A549 (cell line): ENCODE measurements at regions not wholly inside any gene's neighbourhood (a gene's known extent, or its start where the extent isn't known, plus 50 kb on each side); places are given as distances from the start of the nearest gene placed in this dataset.

Experiments used
- ATAC-seq, 2 experiments: fragments of 200-7000 bp in 1 of 2; fragments of >200 bp in 1 of 2; cut with Nextera tagmentation in 1 of 2; cut with Tn5 transposase in 1 of 2; 3 replicates each; pipeline versions ENCODE4 v1.8.0 to v1.9.1; 2018 to 2020; ENCODE audit warnings: mild to moderate bottlenecking in 1 of 2, moderate library complexity in 1 of 2
- CTCF ChIA-PET: fragments of 300-600 bp; sonication (Branson Sonifier 250); formaldehyde crosslinking; extraction: SDS; loops from one replicate; lab custom pipeline; 2021; ENCODE audit warnings: antibody characterized with exemption, inconsistent platforms; lab: Yijun Ruan, JAX
- POLR2A ChIA-PET: fragments of 350-600 bp; formaldehyde crosslinking; extraction: SDS; loops from one replicate; lab custom pipeline; 2021; ENCODE audit warnings: antibody characterized with exemption, inconsistent platforms; lab: Yijun Ruan, JAX
- DNase-seq, 2 experiments: peaks; one replicate each; pipeline versions ENCODE4 v3.0.0 to v3.0.0-alpha.2; 2011 to 2016; ENCODE audit warnings: low read depth in 1 of 2, low spot score in 1 of 2
- FAIRE-seq: peaks from 2 replicates; lab custom pipeline; 2011; peaks lifted over from hg19 to GRCh38; lab: Jason Lieb, UNC
- H3K27ac ChIP-seq, 2 experiments: fragments of >200 bp; sonication (Bioruptor Twin); formaldehyde crosslinking; 3 replicates each; pipeline ENCODE4 v1.5.1; 2016 to 2017
- H3K4me1 ChIP-seq: fragments of >200 bp; sonication (Bioruptor Twin); formaldehyde crosslinking; 3 replicates; pipeline ENCODE4 v1.6.1; 2016
- H3K4me2 ChIP-seq: fragments of >200 bp; sonication (Bioruptor Twin); formaldehyde crosslinking; 3 replicates; pipeline ENCODE4 v1.6.1; 2016
- H3K4me3 ChIP-seq: fragments of >200 bp; sonication (Bioruptor Twin); formaldehyde crosslinking; 3 replicates; pipeline ENCODE4 v1.5.1; 2016
- H3K9me3 ChIP-seq: fragments of >200 bp; sonication (Bioruptor Twin); formaldehyde crosslinking; 3 replicates; pipeline ENCODE4 v1.6.1; 2016
- BHLHE40 ChIP-seq: IDR thresholded peaks from 2 replicates; pipeline ENCODE4 v1.6.1; 2012; ENCODE audit warnings: low read depth, low read length, inconsistent platforms
- CEBPB ChIP-seq, 2 experiments: fragments of >200 bp in 1 of 2; sonication (Bioruptor Twin) in 1 of 2; formaldehyde crosslinking in 1 of 2; IDR thresholded peaks; 2 replicates each; pipeline ENCODE4 v1.6.1; 2012 to 2016
- CHD2 ChIP-seq: fragments of 150-350 bp; IDR thresholded peaks from 2 replicates; pipeline ENCODE4 v1.6.1; 2014; ENCODE audit warnings: low read length; ENCODE audit not compliant: partially characterized antibody
- EHF ChIP-seq: fragments of 250-450 bp; sonication (Bioruptor Pico); IDR thresholded peaks from 2 replicates; pipeline ENCODE4 v1.5.0; 2020; ENCODE audit warnings: mild to moderate bottlenecking
- ESRRA ChIP-seq: fragments of 150-350 bp; IDR thresholded peaks from 2 replicates; pipeline ENCODE4 v1.6.1; 2014; ENCODE audit warnings: mild to moderate bottlenecking, low read length, borderline replicate concordance
- FOSL2 ChIP-seq, 2 experiments: fragments of 450-650 bp in 1 of 2; fragments of >200 bp in 1 of 2; sonication (Bioruptor Twin) in 1 of 2; formaldehyde crosslinking; IDR thresholded peaks; 2 replicates each; pipeline versions ENCODE4 v1.5.0 to v1.6.1; 2016 to 2020; ENCODE audit warnings: mild to moderate bottlenecking in 1 of 2, moderate library complexity in 1 of 2
- HOXA7 ChIP-seq: fragments of 250-450 bp; sonication (Bioruptor Pico); IDR thresholded peaks from 2 replicates; pipeline ENCODE4 v1.5.0; 2020; ENCODE audit warnings: mild to moderate bottlenecking, moderate library complexity
- JUN ChIP-seq, 2 experiments: fragments of >200 bp; sonication (Bioruptor Twin); formaldehyde crosslinking; IDR thresholded peaks; 2 replicates in 1 of 2; 3 replicates in 1 of 2; pipeline ENCODE4 v1.6.1; 2016 to 2017
- KDM1A ChIP-seq: fragments of 200-600 bp; sonication (generic); IDR thresholded peaks from 2 replicates; pipeline ENCODE4 v1.6.1; 2016; ENCODE audit warnings: low read depth, mild to moderate bottlenecking
- MAFK ChIP-seq: fragments of 450-650 bp; IDR thresholded peaks from 2 replicates; pipeline ENCODE4 v1.6.1; 2014; ENCODE audit not compliant: partially characterized antibody
- MAZ ChIP-seq: fragments of 150-350 bp; IDR thresholded peaks from 2 replicates; pipeline ENCODE4 v1.6.1; 2014; ENCODE audit warnings: antibody characterized with exemption, low read depth, low read length, borderline replicate concordance
- MYC ChIP-seq: IDR thresholded peaks from 2 replicates; pipeline ENCODE4 v1.6.1; 2012; ENCODE audit warnings: mild to moderate bottlenecking, inconsistent platforms, low read length, improper control_type of control experiment, borderline replicate concordance
- RCOR1 ChIP-seq: fragments of 150-350 bp; IDR thresholded peaks from 2 replicates; pipeline ENCODE4 v1.6.1; 2014; ENCODE audit warnings: antibody characterized with exemption, low read length, low read depth
- RFX5 ChIP-seq: fragments of 450-650 bp; IDR thresholded peaks from 2 replicates; pipeline ENCODE4 v1.7.1; 2014; ENCODE audit warnings: antibody characterized with exemption, mild to moderate bottlenecking, moderate library complexity
- ZC3H11A ChIP-seq: fragments of 450-650 bp; IDR thresholded peaks from 2 replicates; pipeline ENCODE4 v1.6.1; 2014; ENCODE audit warnings: antibody characterized with exemption, mild to moderate bottlenecking
- ZNF302 ChIP-seq: fragments of 250-450 bp; sonication (Bioruptor Pico); IDR thresholded peaks from 2 replicates; pipeline ENCODE4 v1.9.0; 2021; ENCODE audit warnings: inconsistent platforms, mild to moderate bottlenecking, moderate library complexity
- ZSCAN20 ChIP-seq: fragments of 250-450 bp; sonication (Bioruptor Pico); IDR thresholded peaks from 2 replicates; pipeline ENCODE4 v1.8.0; 2022; ENCODE audit warnings: mild to moderate bottlenecking, moderate library complexity
- WGBS: methylation state at CpG from one replicate; pipeline ENCODE4 v1.1.6; 2017; ENCODE audit errors: missing lambda C conversion rate; 5-methylcytosine and 5-hydroxymethylcytosine counted together
- TF ChIP-seq, protein P1 (sequence below): fragments of >200 bp; sonication (Bioruptor Twin); formaldehyde crosslinking; IDR thresholded peaks from 3 replicates; pipeline ENCODE4 v1.5.1; 2016
- TF ChIP-seq, protein P2 (sequence below): fragments of 150-350 bp; IDR thresholded peaks from 2 replicates; pipeline ENCODE4 v1.6.1; 2014; ENCODE audit warnings: low read depth, mild to moderate bottlenecking, low read length
- TF ChIP-seq, protein P3 (sequence below): IDR thresholded peaks from 2 replicates; pipeline ENCODE4 v1.6.1; 2012
- TF ChIP-seq, protein P4 (sequence below): fragments of >200 bp; sonication (Bioruptor Twin); formaldehyde crosslinking; IDR thresholded peaks from 3 replicates; pipeline ENCODE4 v1.6.1; 2016
- TF ChIP-seq, protein P5 (sequence below): fragments of 450-650 bp; IDR thresholded peaks from 2 replicates; pipeline ENCODE4 v1.6.1; 2014; ENCODE audit warnings: antibody characterized with exemption
- TF ChIP-seq, protein P6 (sequence below): IDR thresholded peaks from 2 replicates; pipeline ENCODE4 v1.6.1; 2012; ENCODE audit warnings: low read depth, borderline replicate concordance
- TF ChIP-seq, protein P7 (sequence below): fragments of >200 bp; sonication (Bioruptor Twin); formaldehyde crosslinking; IDR thresholded peaks from 2 replicates; pipeline ENCODE4 v1.6.1; 2016

DNA sequence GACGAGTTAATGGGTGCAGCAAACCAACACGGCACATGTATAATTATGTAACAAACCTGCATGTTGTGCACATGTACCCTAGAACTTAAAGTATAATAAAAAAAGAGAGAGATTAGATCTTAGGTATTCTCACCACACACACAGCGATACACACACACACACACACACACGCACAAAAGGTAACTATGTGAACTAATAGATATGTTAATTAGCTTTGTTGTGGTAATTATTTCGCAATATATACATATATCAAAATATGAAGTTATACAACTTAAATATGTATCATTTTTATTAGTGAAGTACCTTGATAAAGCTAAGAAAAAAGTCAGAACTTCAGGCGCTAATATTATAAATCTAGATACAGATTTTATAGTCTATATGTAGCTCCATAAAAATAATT lies 849.2 kb downstream of the IPMK start:
- Histone ChIP-seq H3K4me3 (no peak overlapping the region), H3K4me1 (no peaks in the 10 kb centered on the region), H3K4me2 (no peak overlapping the region), H3K9me3 (no peaks in the 10 kb centered on the region), H3K27ac (no peak overlapping the region)
- TF ChIP-seq JUN (IDR thresholded peaks at IDR 0.05) (no peak), RFX5 (no peak)
- TF ChIP-seq, protein P1, sequence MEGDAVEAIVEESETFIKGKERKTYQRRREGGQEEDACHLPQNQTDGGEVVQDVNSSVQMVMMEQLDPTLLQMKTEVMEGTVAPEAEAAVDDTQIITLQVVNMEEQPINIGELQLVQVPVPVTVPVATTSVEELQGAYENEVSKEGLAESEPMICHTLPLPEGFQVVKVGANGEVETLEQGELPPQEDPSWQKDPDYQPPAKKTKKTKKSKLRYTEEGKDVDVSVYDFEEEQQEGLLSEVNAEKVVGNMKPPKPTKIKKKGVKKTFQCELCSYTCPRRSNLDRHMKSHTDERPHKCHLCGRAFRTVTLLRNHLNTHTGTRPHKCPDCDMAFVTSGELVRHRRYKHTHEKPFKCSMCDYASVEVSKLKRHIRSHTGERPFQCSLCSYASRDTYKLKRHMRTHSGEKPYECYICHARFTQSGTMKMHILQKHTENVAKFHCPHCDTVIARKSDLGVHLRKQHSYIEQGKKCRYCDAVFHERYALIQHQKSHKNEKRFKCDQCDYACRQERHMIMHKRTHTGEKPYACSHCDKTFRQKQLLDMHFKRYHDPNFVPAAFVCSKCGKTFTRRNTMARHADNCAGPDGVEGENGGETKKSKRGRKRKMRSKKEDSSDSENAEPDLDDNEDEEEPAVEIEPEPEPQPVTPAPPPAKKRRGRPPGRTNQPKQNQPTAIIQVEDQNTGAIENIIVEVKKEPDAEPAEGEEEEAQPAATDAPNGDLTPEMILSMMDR = no peak
- TF ChIP-seq, protein P2, sequence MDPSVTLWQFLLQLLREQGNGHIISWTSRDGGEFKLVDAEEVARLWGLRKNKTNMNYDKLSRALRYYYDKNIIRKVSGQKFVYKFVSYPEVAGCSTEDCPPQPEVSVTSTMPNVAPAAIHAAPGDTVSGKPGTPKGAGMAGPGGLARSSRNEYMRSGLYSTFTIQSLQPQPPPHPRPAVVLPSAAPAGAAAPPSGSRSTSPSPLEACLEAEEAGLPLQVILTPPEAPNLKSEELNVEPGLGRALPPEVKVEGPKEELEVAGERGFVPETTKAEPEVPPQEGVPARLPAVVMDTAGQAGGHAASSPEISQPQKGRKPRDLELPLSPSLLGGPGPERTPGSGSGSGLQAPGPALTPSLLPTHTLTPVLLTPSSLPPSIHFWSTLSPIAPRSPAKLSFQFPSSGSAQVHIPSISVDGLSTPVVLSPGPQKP = no peak
- TF ChIP-seq, protein P3, sequence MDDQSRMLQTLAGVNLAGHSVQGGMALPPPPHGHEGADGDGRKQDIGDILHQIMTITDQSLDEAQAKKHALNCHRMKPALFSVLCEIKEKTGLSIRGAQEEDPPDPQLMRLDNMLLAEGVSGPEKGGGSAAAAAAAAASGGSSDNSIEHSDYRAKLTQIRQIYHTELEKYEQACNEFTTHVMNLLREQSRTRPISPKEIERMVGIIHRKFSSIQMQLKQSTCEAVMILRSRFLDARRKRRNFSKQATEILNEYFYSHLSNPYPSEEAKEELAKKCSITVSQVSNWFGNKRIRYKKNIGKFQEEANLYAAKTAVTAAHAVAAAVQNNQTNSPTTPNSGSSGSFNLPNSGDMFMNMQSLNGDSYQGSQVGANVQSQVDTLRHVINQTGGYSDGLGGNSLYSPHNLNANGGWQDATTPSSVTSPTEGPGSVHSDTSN = no peak
- FAIRE-seq (no peak), ATAC-seq (no peak), DNase-seq (no peak)
- WGBS = 37% methylated on average over 6 of the region's 6 CpGs
- ChIA-PET POLR2A (no interaction called here), CTCF (no interaction called here)

DNA sequence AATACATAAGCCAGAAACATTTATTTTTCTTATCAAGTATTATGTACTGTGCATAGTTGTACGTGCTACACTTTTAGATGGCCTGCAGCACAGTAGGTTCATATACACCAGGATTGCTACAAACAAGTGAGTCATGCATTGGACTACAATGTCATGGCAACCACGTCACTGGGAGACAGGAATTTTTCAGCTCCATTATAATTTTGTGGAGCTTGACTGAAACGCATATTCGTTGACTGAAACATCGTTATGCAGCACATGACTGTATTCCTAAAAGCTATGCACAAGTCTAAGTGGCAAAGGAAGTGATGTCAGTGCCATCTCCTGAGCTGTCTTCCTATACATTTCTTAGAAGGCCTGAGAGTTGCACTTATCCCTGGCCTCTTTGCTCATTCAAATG lies 871.8 kb downstream of the IPMK start:
- TF ChIP-seq BHLHE40 = no peak
- TF ChIP-seq FOSL2 (IDR thresholded peaks at IDR 0.05) = no peak
- peak; percentile 22; the same call in 1 of the 2 replicates for TF ChIP-seq FOSL2 (CRISPR knock-in tag; IDR thresholded peaks at IDR 0.05)
- TF ChIP-seq ESRRA = no peak
- TF ChIP-seq KDM1A = no peak
- Histone ChIP-seq H3K4me2 (no peak overlapping the region), H3K4me3 (no peak overlapping the region), H3K9me3 (no peaks in the 10 kb centered on the region), H3K4me1 (no peaks in the 10 kb centered on the region), H3K27ac (no peak overlapping the region)
- 5% methylated on average over 5 of the region's 5 CpGs for WGBS
- DNase-seq (no peak), FAIRE-seq (no peak), ATAC-seq (peak in 1 of 2 experiments; percentile 34; a peak in 1 of 6 replicates)
- ChIA-PET CTCF (no interaction called here), POLR2A (no interaction called here)

DNA sequence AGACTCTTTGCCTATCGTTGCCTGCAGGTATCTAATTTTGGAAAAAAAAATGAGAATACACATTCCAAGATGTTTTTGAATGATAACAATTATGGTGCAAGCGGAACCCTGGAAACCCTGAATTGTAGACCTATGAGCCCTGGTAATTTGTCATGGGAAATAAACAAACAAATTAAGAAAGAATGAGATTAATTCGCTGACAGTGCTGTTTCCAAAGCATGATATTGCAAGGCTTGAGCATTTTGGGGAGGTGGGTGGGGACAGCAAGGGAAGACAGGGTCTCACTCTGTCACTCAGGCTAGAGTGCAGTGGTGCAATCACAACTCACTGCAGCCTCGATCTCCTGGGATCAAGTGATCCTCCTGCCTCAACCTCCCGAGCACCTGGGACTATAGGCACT lies 900.3 kb downstream of the IPMK start:
- ATAC-seq (no peak), FAIRE-seq (no peak), DNase-seq (no peak)
- TF ChIP-seq CEBPB (IDR thresholded peaks at IDR 0.05) = no peak
- peak; percentile 63 for TF ChIP-seq MAFK
- CTCF ChIA-PET = no interaction called here
- no peaks in the 10 kb centered on the region for H3K9me3 ChIP-seq
- H3K27ac ChIP-seq = no peak overlapping the region
- no peaks in the 10 kb centered on the region for H3K4me1 ChIP-seq
- H3K4me2 ChIP-seq = no peak overlapping the region
- H3K4me3 ChIP-seq = no peak overlapping the region
- 11% methylated on average over 5 of the region's 5 CpGs for WGBS
- POLR2A ChIA-PET = no interaction called here

DNA sequence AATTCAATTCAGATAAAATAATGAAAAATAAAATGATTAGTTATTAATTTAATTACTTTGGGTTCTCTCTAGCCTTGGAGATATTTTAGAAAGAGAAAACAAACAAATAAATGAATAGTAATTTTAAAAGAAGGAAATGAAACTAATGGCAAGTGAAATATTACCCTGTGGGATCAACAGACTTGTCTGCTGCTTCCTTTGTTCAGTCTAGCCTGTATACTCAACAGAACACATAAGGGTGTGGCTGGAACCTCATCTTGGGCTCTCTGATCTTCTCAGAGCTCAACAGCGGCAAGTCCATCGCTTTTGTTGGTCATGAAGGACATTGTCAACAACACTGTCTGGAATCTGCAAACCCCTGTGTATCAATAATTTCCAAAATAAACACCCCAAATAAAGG lies 904.9 kb downstream of the IPMK start:
- TF ChIP-seq CHD2 = no peak
- TF ChIP-seq, protein P4, sequence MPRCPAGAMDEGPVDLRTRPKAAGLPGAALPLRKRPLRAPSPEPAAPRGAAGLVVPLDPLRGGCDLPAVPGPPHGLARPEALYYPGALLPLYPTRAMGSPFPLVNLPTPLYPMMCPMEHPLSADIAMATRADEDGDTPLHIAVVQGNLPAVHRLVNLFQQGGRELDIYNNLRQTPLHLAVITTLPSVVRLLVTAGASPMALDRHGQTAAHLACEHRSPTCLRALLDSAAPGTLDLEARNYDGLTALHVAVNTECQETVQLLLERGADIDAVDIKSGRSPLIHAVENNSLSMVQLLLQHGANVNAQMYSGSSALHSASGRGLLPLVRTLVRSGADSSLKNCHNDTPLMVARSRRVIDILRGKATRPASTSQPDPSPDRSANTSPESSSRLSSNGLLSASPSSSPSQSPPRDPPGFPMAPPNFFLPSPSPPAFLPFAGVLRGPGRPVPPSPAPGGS = no peak
- TF ChIP-seq, protein P5, sequence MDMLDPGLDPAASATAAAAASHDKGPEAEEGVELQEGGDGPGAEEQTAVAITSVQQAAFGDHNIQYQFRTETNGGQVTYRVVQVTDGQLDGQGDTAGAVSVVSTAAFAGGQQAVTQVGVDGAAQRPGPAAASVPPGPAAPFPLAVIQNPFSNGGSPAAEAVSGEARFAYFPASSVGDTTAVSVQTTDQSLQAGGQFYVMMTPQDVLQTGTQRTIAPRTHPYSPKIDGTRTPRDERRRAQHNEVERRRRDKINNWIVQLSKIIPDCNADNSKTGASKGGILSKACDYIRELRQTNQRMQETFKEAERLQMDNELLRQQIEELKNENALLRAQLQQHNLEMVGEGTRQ = no peak
- no peak for TF ChIP-seq ZNF302
- no peak for TF ChIP-seq RCOR1
- no peak for TF ChIP-seq ZC3H11A
- TF ChIP-seq MAFK = no peak
- TF ChIP-seq ZSCAN20 (CRISPR knock-in tag) = no peak
- no peak for TF ChIP-seq MYC
- TF ChIP-seq MAZ = no peak
- no peak for TF ChIP-seq JUN (IDR thresholded peaks at IDR 0.05)
- TF ChIP-seq, protein P6, sequence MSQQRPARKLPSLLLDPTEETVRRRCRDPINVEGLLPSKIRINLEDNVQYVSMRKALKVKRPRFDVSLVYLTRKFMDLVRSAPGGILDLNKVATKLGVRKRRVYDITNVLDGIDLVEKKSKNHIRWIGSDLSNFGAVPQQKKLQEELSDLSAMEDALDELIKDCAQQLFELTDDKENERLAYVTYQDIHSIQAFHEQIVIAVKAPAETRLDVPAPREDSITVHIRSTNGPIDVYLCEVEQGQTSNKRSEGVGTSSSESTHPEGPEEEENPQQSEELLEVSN = no peak
- TF ChIP-seq HOXA7 = no peak
- no peak for TF ChIP-seq EHF (CRISPR knock-in tag)
- TF ChIP-seq, protein P7, sequence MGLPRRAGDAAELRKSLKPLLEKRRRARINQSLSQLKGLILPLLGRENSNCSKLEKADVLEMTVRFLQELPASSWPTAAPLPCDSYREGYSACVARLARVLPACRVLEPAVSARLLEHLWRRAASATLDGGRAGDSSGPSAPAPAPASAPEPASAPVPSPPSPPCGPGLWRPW = no peak
- ChIA-PET POLR2A (no interaction called here), CTCF (no interaction called here)
- Histone ChIP-seq H3K4me1 (no peaks in the 10 kb centered on the region), H3K9me3 (no peaks in the 10 kb centered on the region), H3K4me2 (no peak overlapping the region), H3K27ac (no peak overlapping the region), H3K4me3 (no peak overlapping the region)
- 15% methylated on average over 2 of the region's 2 CpGs for WGBS
- DNase-seq (no peak), ATAC-seq (no peak), FAIRE-seq (no peak)
